Neural crest cell (in vitro differentiated cells): ENCODE measurements at regions not wholly inside any gene's neighbourhood (a gene's known extent, or its start where the extent isn't known, plus 50 kb on each side); places are given as distances from the start of the nearest gene placed in this dataset.

ENCODE experiments used
- DNase-seq: peaks from one replicate; pipeline ENCODE4 v3.0.0; 2021; ENCODE audit warnings: low read depth, mixed read lengths, low spot score
- H3K27ac Mint-ChIP-seq: one replicate; pipeline ENCODE4 v1.8.0; 2021; ENCODE audit warnings: mild to moderate bottlenecking, mixed read lengths; ENCODE audit not compliant: unreplicated experiment
- H3K27me3 Mint-ChIP-seq: 2 replicates; pipeline ENCODE4 v1.8.0; 2021; ENCODE audit warnings: low read depth, mild to moderate bottlenecking, mixed read lengths
- H3K36me3 Mint-ChIP-seq: 2 replicates; pipeline ENCODE4 v1.8.0; 2021; ENCODE audit warnings: low read depth, mild to moderate bottlenecking, mixed read lengths
- H3K4me1 Mint-ChIP-seq: 2 replicates; pipeline ENCODE4 v1.8.0; 2021; ENCODE audit warnings: mixed read lengths
- H3K4me3 Mint-ChIP-seq: one replicate; pipeline ENCODE4 v1.8.0; 2021; ENCODE audit warnings: mild to moderate bottlenecking, mixed read lengths
- H3K9me3 Mint-ChIP-seq: 2 replicates; pipeline ENCODE4 v1.8.0; 2021; ENCODE audit warnings: mixed read lengths
- TF ChIP-seq, protein P1 (sequence below): fragments of 200-600 bp; sonication (generic); conservative IDR thresholded peaks from 2 replicates; pipeline ENCODE4 v1.5.0; 2021; ENCODE audit warnings: antibody characterized with exemption, mild to moderate bottlenecking

GRCh38 chr9:113707953-113708695 is 168.0 kb upstream of the ZNF618 start:
- Mint-ChIP-seq H3K27me3 (peaks cover 21% of the 10 kb centered on the region), H3K4me3 (no peak overlapping the region), H3K9me3 (peaks cover 4% of the 10 kb centered on the region), H3K27ac (no peak overlapping the region), H3K36me3 (no peaks in the 10 kb centered on the region), H3K4me1 (peaks cover 4% of the 10 kb centered on the region)
- TF ChIP-seq, protein P1, sequence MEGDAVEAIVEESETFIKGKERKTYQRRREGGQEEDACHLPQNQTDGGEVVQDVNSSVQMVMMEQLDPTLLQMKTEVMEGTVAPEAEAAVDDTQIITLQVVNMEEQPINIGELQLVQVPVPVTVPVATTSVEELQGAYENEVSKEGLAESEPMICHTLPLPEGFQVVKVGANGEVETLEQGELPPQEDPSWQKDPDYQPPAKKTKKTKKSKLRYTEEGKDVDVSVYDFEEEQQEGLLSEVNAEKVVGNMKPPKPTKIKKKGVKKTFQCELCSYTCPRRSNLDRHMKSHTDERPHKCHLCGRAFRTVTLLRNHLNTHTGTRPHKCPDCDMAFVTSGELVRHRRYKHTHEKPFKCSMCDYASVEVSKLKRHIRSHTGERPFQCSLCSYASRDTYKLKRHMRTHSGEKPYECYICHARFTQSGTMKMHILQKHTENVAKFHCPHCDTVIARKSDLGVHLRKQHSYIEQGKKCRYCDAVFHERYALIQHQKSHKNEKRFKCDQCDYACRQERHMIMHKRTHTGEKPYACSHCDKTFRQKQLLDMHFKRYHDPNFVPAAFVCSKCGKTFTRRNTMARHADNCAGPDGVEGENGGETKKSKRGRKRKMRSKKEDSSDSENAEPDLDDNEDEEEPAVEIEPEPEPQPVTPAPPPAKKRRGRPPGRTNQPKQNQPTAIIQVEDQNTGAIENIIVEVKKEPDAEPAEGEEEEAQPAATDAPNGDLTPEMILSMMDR: no peak
- DNase-seq: no peak

- Mint-ChIP-seq H3K4me3 (no peak overlapping the region), H3K27me3 (peaks cover 18% of the 10 kb centered on the region), H3K36me3 (no peaks in the 10 kb centered on the region), H3K27ac (no peak overlapping the region), H3K4me1 (peaks cover 4% of the 10 kb centered on the region), H3K9me3 (peaks cover 4% of the 10 kb centered on the region)
- TF ChIP-seq, protein P1: no peak
- no peak for DNase-seq
Measured at GRCh38 chr9:113708821-113709713, 167.0 kb upstream of the ZNF618 start.

GRCh38 chr9:113709721-113710120 is 166.4 kb upstream of the ZNF618 start:
- H3K9me3 Mint-ChIP-seq: peaks cover 6% of the 10 kb centered on the region
- H3K27ac Mint-ChIP-seq: no peak overlapping the region

DNA sequence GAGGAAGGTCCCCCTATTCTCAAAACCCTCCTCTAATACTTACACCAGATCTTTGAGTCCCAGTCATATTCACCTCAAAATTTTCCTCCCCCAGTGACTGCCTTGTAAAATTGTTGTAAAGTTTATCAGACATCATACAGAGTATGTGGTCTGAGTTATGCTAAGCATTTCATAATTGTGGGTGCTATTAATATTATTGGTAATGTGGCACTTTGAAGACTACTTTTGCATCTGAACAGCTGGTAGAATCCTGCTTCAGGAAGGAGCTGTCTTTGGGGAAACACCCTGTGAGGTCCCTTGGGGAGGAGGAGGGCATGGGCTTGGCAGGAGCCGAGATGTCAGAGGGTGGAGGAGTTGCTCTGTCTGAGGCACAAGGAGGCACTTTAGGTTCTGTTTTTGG is 164.9 kb upstream of the ZNF618 start:
- Mint-ChIP-seq H3K4me3 (no peak overlapping the region), H3K9me3 (peaks cover 9% of the 10 kb centered on the region), H3K27me3 (peaks cover 19% of the 10 kb centered on the region), H3K4me1 (no peaks in the 10 kb centered on the region), H3K36me3 (no peaks in the 10 kb centered on the region), H3K27ac (no peak overlapping the region)
- TF ChIP-seq, protein P1: no peak
- DNase-seq: no peak

More at GRCh38 chr9:113709721-113710120, 166.4 kb upstream of the ZNF618 start:
- H3K4me1 Mint-ChIP-seq: peaks cover 4% of the 10 kb centered on the region
- TF ChIP-seq, protein P1: no peak
- no peaks in the 10 kb centered on the region for H3K36me3 Mint-ChIP-seq
- peaks cover 17% of the 10 kb centered on the region for H3K27me3 Mint-ChIP-seq
- no peak for DNase-seq
- no peak overlapping the region for H3K4me3 Mint-ChIP-seq

- Mint-ChIP-seq H3K27me3 (peaks cover 22% of the 10 kb centered on the region), H3K27ac (no peak overlapping the region), H3K4me3 (no peak overlapping the region), H3K4me1 (no peaks in the 10 kb centered on the region), H3K36me3 (no peaks in the 10 kb centered on the region), H3K9me3 (peaks cover 7% of the 10 kb centered on the region)
- no peak for DNase-seq
- TF ChIP-seq, protein P1: no peak
Measured at GRCh38 chr9:113712053-113712452, 164.1 kb upstream of the ZNF618 start.
